Mammary epithelial cell (primary cell): ENCODE measurements at regions not wholly inside any gene's neighbourhood (a gene's known extent, or its start where the extent isn't known, plus 50 kb on each side); places are given as distances from the start of the nearest gene placed in this dataset.

ENCODE experiments used
- CTCF ChIP-seq, 2 donors: IDR thresholded peaks in 1 of 2; conservative IDR thresholded peaks in 1 of 2; 2 replicates each; pipeline ENCODE4 v1.5.1; 2011 to 2012; ENCODE audit warnings: inconsistent platforms in 2 of 2, low read length in 2 of 2, mild to moderate bottlenecking in 2 of 2, control low read depth in 1 of 2, low read depth in 1 of 2; ENCODE audit not compliant: insufficient read depth in 1 of 2; ENCODE audit errors: extremely low read depth in 1 of 2
- EZH2 ChIP-seq: IDR thresholded peaks from 2 replicates; pipeline ENCODE4 v1.6.1; 2012; ENCODE audit warnings: low read length, inconsistent platforms, borderline replicate concordance

- TF ChIP-seq CTCF (conservative IDR thresholded peaks at IDR 0.05 in 1 of 2, IDR thresholded peaks at IDR 0.05 in 1 of 2; ENCODE audit: extremely low read depth in 1 of 2, insufficient read depth in 1 of 2, low read depth in 1 of 2, low read length in 2 of 2), result no peak
- TF ChIP-seq EZH2, result no peak
Measured at GRCh38 chrX:117002981-117003380, 540.2 kb upstream of the CT83 start.
